HK-2 (cell line): ENCODE measurements at regions not wholly inside any gene's neighbourhood (a gene's known extent, or its start where the extent isn't known, plus 50 kb on each side); places are given as distances from the start of the nearest gene placed in this dataset.
"Not testable (repeated sequence)": the region's sequence is repeated elsewhere in the genome, so short reads cannot be mapped to it uniquely, and the experiment has no call there.

Experiments used
- DNase-seq: peaks from one replicate; pipeline ENCODE4 v3.0.0-alpha.2; 2018; ENCODE audit not compliant: unreplicated experiment

DNA sequence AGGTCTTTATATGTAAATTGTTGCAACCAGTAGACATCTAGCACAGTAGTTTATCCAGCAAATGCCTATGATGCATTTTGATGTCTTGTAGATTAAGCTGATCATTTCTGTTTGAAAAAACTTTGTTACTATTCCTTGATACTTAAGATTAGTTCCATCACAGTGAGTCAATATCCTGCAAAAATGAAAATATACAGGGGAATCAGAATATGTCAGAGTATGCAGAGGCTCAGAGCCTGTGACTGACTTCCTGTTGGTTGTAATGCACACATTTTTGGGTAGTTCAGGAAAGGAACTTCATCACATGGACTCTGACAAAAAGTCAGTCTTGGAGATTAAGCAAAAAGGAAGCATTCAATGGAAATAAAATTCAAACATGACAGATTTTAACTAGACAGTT lies 815.5 kb downstream of the FAT4 start:
- DNase-seq, result no peak

GRCh38 chr4:126136922-126137781 lies 822.4 kb downstream of the FAT4 start:
- no peak for DNase-seq

GRCh38 chr4:126137782-126138170 lies 823.0 kb downstream of the FAT4 start:
- no peak for DNase-seq

DNA sequence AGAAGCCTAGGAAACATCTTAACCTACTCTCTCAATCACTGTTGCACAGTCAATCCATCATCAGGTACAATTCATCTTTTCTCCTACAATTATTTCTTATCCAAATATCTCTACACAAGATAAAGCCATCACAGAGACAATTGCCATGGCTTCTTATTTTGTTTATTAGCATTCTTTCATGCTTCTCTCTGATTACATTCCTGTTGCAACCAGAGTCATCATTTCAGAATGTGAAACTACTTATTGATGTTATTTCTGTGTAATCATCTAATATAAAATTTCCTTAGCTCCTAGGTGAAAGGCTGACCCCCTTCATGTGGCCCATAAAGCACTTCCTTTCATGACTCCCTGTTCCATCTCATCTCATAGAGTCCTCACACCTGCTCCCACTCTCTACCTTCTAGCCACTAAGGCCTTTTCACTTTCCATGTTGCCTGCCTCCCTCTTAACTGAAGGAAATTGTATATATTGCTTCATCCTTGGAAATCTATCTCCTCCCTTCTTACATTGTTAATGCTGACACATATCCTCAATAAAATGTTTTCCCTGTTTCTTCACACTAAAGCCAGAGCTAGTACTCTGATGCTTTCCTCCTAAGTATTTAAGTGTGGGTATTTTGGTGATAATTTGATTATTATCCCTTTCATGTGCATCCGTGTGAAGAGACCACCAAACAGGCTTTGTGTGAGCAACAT lies 829.9 kb downstream of the FAT4 start:
- no peak for DNase-seq

DNA sequence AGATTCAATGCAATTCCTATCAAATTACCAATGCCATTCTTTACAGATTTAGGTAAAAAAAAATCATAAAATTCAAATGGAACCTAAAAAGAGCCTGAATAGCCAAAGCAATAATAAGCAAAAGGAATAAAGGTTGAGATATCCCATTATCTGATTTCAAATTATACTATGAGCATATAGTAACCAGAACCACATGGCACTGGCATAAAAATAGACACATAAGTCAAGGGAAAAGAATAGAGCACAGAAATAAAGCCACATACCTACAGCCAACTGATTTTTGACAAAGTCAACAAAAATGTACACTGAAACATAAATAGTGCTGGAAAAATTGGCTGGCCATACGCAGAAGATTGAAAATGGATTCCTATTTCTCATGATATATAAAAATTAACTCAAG lies 853.7 kb downstream of the FAT4 start:
- no peak for DNase-seq

DNA sequence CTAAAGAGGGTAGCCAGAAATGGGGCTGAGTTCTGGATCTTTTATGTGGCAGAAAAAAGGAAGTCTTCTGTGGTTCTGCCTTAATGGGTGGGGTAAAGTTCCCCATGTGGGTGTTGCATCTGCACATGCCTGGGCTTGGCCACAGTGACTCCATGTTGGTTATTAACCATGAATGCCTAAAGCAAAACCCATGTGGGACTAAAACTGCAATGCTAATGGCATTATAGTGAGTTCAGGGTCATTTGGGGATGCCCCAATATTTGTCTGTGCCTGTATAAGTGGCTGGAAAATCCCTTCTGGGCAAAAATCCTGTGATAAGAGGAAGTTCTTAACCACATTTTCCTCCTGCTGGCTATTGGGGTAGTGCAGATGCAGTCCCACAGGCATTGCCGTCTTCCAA lies 857.4 kb downstream of the FAT4 start:
- DNase-seq, result no peak

DNA sequence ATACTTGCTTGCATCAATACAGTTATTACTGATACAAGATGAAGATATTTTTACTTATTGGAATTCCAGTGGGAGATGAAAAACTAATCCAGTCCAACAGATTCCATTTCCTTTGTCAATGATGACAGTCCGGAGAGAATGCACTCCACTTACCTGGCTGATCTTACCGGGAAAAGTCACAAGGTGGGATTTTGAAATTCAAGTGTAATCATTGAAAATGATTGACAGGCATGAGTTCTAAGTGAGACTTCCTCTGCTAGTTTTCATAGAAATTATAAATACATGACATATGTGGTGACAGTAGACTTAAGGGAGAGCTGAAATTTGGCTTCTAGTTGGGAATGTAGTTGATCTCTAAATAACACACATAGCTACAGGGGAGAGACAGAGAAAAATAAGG lies 859.9 kb downstream of the FAT4 start:
- DNase-seq, result no peak

GRCh38 chr4:126180642-126181041 lies 865.9 kb downstream of the FAT4 start:
- no peak for DNase-seq

- DNase-seq, result no peak
These were observed 867.6 kb downstream of the FAT4 start for GRCh38 chr4:126182336-126182735.

DNA sequence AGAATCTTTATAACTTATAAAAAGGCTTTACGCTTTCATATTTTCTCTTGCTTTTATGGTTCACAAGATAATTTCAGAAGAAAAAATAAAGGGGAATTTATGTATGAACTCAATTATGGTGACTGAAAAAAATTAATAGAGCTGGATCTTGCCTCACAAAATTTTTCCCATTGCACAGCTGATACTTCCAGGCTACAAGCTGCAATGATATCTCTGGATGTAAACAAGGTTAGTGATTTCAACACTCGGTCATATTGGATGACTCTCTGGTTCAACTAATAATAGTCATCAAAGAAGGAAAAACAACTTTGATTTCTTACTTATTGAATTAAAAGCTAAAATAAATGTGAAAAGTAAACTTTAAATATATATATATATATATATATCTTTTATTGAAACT lies 868.0 kb downstream of the FAT4 start:
- DNase-seq, result no peak

DNA sequence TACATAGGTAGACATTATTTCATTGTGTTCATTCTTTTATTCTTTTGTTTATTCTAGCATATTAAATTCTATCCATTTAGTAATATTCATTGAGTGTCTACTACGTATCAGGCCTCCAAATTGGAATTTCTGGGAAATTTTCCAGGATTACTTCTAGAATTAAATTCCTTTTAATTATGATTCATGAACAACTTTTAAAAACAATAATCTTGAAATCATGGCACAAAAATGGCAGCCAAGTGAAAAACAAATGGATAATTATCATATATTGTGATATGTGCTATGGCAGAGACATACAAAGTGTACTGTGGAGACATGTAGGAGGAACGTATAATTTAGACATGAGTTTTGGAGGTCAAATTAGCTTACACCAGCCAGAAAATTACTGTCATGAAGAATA lies 868.5 kb downstream of the FAT4 start:
- DNase-seq, result no peak

DNA sequence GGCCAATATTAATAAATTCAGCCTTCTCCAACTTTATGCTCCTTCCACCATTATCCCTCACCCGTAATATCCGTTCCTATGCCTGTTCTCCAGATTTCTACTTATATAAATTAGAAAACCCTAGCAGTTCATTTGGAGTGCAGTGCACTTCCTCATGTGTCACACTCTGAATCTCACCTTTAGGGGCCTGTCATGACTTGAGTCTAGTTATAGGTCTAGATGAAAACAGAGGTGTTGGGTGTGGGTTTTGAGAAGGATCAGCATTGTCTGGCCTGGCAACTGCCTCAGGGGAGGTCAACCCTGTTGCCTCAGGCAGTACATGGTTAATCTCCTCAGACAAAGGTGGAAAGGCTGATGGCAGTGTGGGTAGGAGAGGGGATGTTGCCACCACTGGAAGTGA lies 876.8 kb downstream of the FAT4 start:
- DNase-seq, result no peak

DNA sequence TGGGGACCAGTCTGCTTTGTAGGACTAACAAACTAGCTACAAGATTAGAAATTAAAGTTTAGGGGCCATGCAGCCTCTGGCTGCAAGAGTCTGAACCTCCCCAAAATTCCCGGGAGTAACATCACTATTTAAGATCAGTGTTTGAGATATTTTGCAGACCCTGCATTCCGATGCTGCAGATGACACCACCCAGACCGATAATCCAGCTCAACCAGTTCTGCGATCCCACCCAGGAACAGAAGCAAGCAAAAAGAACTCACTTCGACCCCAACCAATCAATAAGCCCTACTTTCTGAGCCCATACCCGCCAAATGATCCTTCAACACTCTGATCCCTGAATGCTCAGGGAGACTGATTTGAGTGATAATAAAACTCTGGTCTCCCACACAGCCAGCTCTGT lies 877.8 kb downstream of the FAT4 start:
- DNase-seq, result no peak

- DNase-seq, result not testable (repeated sequence)
These were observed 886.7 kb downstream of the FAT4 start for GRCh38 chr4:126201251-126202138.

- DNase-seq, result no peak
These were observed 887.5 kb downstream of the FAT4 start for GRCh38 chr4:126202226-126202625.

DNA sequence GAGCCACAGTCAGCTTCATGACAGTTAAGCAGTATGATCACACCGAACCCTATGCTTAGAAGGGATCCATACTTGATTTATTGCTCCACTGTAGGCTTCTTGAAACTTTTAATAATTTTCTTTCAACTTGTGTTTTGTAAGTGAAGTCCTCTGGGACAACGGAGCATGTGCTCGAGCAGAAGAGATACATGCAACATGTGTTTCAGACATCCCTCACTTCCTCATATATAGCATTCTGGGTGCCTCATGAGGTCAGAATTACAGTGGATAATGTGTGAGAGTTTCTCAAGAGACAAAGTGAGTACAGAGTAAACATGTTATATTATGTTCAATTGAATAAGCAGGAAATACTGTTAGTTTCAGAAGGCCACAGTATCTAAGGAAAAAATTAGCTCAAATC lies 893.2 kb downstream of the FAT4 start:
- DNase-seq, result no peak

DNA sequence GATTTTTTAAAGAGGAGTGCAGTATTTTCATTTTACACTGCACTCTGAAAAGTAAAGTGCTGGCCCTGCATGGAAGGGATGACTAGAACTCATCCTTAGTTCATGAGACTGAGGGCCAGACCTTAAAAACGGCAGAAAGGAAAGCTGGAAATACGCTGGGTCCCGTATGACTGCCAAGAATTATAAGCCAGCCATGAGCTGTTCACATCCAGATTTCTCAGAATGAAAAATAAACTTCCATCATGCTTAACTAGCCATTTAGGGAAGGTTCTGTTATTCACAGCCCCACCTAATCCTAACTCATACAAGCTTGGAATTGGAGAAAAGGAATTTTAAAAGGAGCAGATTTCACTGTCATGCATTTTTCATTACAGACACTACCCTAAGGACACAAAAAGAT lies 894.4 kb downstream of the FAT4 start:
- no peak for DNase-seq

GRCh38 chr4:126213996-126214395 lies 899.2 kb downstream of the FAT4 start:
- no peak for DNase-seq

DNA sequence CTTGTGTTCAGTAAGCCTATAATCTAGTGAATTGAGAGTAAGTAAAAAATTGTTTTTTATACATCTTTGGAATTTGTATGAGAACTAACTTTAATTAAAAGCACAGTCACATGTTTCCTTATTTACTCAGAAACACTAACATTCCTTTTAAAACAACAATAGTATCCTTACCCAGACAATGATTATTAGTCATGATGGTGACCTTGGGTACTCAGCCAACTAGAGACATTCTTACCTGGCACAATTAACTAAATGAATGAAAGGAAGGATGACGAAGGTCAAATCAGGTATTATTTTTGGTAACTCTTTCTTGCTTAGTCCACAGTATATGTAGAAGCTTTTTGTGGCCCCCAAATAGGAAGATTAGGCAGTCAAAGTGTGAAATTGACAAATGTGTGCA lies 901.0 kb downstream of the FAT4 start:
- DNase-seq, result no peak

GRCh38 chr4:126216611-126217010 lies 901.9 kb downstream of the FAT4 start:
- DNase-seq, result no peak

GRCh38 chr4:126221282-126221681 lies 906.5 kb downstream of the FAT4 start:
- DNase-seq, result no peak

- DNase-seq, result no peak
These were observed 907.1 kb downstream of the FAT4 start for GRCh38 chr4:126221717-126222340.
